ENCODE measurements at regions not wholly inside any gene's neighbourhood (a gene's known extent, or its start where the extent isn't known, plus 50 kb on each side); places are given as distances from the start of the nearest gene placed in this dataset.

DNA sequence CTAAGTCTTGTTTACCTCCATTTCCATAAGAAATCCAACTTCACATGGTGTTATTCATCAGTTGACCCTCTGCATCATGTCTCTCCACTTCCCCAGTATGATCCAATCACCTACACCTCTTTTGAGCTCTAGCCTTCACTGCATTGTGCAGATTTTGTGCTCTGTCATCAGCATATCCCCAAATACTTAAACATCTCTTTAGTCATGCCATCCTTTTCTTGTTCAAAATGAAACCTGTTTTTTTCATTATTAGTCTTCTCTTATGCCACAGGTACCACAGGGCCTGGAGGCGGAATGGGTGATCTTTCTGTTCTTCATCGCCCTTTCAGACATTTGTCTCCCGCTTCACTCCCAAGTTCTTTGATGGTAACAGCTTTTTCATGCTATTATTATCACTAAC is 382.7 kb upstream of the GALNTL6 start:
- TF ChIP-seq, protein P1, sequence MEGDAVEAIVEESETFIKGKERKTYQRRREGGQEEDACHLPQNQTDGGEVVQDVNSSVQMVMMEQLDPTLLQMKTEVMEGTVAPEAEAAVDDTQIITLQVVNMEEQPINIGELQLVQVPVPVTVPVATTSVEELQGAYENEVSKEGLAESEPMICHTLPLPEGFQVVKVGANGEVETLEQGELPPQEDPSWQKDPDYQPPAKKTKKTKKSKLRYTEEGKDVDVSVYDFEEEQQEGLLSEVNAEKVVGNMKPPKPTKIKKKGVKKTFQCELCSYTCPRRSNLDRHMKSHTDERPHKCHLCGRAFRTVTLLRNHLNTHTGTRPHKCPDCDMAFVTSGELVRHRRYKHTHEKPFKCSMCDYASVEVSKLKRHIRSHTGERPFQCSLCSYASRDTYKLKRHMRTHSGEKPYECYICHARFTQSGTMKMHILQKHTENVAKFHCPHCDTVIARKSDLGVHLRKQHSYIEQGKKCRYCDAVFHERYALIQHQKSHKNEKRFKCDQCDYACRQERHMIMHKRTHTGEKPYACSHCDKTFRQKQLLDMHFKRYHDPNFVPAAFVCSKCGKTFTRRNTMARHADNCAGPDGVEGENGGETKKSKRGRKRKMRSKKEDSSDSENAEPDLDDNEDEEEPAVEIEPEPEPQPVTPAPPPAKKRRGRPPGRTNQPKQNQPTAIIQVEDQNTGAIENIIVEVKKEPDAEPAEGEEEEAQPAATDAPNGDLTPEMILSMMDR (IDR thresholded peaks at IDR 0.05 in 4 of 5, conservative IDR thresholded peaks at IDR 0.05 in 1 of 5), result no peak
- TF ChIP-seq POLR2A (IDR thresholded peaks at IDR 0.05), result no peak

Data from gastrocnemius medialis (tissue), 4 donors.